H1 (cell line): ENCODE measurements at regions not wholly inside any gene's neighbourhood (a gene's known extent, or its start where the extent isn't known, plus 50 kb on each side); places are given as distances from the start of the nearest gene placed in this dataset.

ENCODE experiments used
- CTCF ChIP-seq, 3 experiments: IDR thresholded peaks; 1 replicate in 2 of 3; 2 replicates in 1 of 3; pipeline versions ENCODE4 v1.5.1 to v1.6.1; 2011; ENCODE audit warnings: low read length in 3 of 3, mild to moderate bottlenecking in 3 of 3, inconsistent platforms in 2 of 3, low read depth in 1 of 3, moderate library complexity in 1 of 3; ENCODE audit not compliant: insufficient read depth in 1 of 3; ENCODE audit errors: control extremely low read depth in 1 of 3
- POLR2A ChIP-seq, 2 experiments: IDR thresholded peaks; 1 replicate in 1 of 2; 2 replicates in 1 of 2; pipeline ENCODE4 v1.6.1; 2011; ENCODE audit warnings: low read depth in 2 of 2, low read length in 2 of 2, mild to moderate bottlenecking in 2 of 2; ENCODE audit errors: control extremely low read depth in 1 of 2
- POLR2AphosphoS5 ChIP-seq: IDR thresholded peaks from 2 replicates; pipeline ENCODE4 v1.6.1; 2011; ENCODE audit warnings: low read depth, low read length

GRCh38 chr3:147015334-147015733 is 391.0 kb downstream of the ZIC4 start:
- TF ChIP-seq CTCF (IDR thresholded peaks at IDR 0.05; ENCODE audit: control extremely low read depth in 1 of 3, insufficient read depth in 1 of 3, low read depth in 1 of 3, low read length in 3 of 3) (no peak), POLR2A (IDR thresholded peaks at IDR 0.05; ENCODE audit: control extremely low read depth in 1 of 2, low read depth in 2 of 2, low read length in 2 of 2) (no peak), POLR2AphosphoS5 (no peak)
